K562 (cell line): ENCODE measurements at regions not wholly inside any gene's neighbourhood (a gene's known extent, or its start where the extent isn't known, plus 50 kb on each side); places are given as distances from the start of the nearest gene placed in this dataset.

ENCODE experiments used
- ATAC-seq: fragments of 200-7000 bp; cut with Tn5 transposase; 3 replicates; pipeline ENCODE4 v1.9.1; 2020; ENCODE audit warnings: moderate library complexity
- BruUV-seq: library from RNA; stranded (reverse); fragments of 400-500 nt; replicated peaks from 2 replicates; lab custom pipeline; 2021; lab: Mats Ljungman, UMichigan
- CTCF ChIA-PET: fragments of 300-600 bp; formaldehyde crosslinking; extraction: SDS; loops from one replicate; lab custom pipeline; 2021; ENCODE audit warnings: low intra/inter-chr PET ratio; lab: Yijun Ruan, JAX
- POLR2A ChIA-PET: fragments of 300-600, 350-650 bp; sonication (Branson Sonifier 250); formaldehyde crosslinking; extraction: SDS; loops from one replicate; lab custom pipeline; 2021; ENCODE audit warnings: antibody characterized with exemption, inconsistent platforms; lab: Yijun Ruan, JAX
- DNase-seq, 4 experiments: peaks; one replicate each; pipeline versions ENCODE4 v3.0.0 to v3.0.0-alpha.2; 2011 to 2018; ENCODE audit warnings: low spot score in 3 of 4, mixed read lengths in 3 of 4; ENCODE audit errors: extremely low read depth in 1 of 4
- FAIRE-seq: peaks from 2 replicates; lab custom pipeline; 2011; peaks lifted over from hg19 to GRCh38; lab: Jason Lieb, UNC
- H2AFZ ChIP-seq: 2 replicates; pipeline ENCODE4 v1.6.0; 2011; ENCODE audit warnings: low read depth, low read length, control low read depth, inconsistent platforms
- H3K27ac ChIP-seq: fragments of 200-600 bp; 3 replicates; pipeline ENCODE4 v1.8.0; 2011; ENCODE audit warnings: low read depth, mild to moderate bottlenecking, control low read depth, inconsistent platforms, low read length, moderate library complexity, mixed read lengths; ENCODE audit errors: extremely low read depth
- H3K27me3 ChIP-seq, 2 experiments: fragments of 300-600 bp in 1 of 2; 2 replicates in 1 of 2; 3 replicates in 1 of 2; pipeline versions ENCODE4 v1.6.0 to v1.8.0; 2011; ENCODE audit warnings: inconsistent platforms in 2 of 2, low read length in 2 of 2, mild to moderate bottlenecking in 1 of 2, mixed read lengths in 1 of 2, moderate library complexity in 1 of 2; ENCODE audit not compliant: control insufficient read depth in 2 of 2, insufficient read depth in 2 of 2
- H3K36me3 ChIP-seq: fragments of 300-600 bp; 3 replicates; pipeline ENCODE4 v1.8.0; 2011; ENCODE audit warnings: mild to moderate bottlenecking, low read length, inconsistent platforms; ENCODE audit not compliant: control insufficient read depth, insufficient read depth
- H3K4me1 ChIP-seq, 2 experiments: fragments of 200-600 bp in 1 of 2; replicated peaks in 1 of 2; 2 replicates in 1 of 2; 3 replicates in 1 of 2; pipeline versions ENCODE4 v1.5.1 to v1.8.0; 2011; ENCODE audit warnings: inconsistent platforms in 2 of 2, low read length in 2 of 2, mild to moderate bottlenecking in 1 of 2, mixed read lengths in 1 of 2, moderate library complexity in 1 of 2; ENCODE audit not compliant: control insufficient read depth in 2 of 2, insufficient read depth in 2 of 2
- H3K4me2 ChIP-seq: 2 replicates; pipeline ENCODE4 v1.6.1; 2011; ENCODE audit warnings: low read length, control low read depth, inconsistent platforms, mixed read lengths; ENCODE audit not compliant: insufficient read depth
- H3K4me3 ChIP-seq: fragments of 200-600 bp; sonication (generic), shearing (Covaris generic); 2 replicates; pipeline ENCODE4 v1.5.1; 2016; ENCODE audit warnings: control low read depth, inconsistent platforms
- H3K79me2 ChIP-seq: fragments of 200-600 bp; 3 replicates; pipeline ENCODE4 v1.8.0; 2011; ENCODE audit warnings: low read length, inconsistent platforms; ENCODE audit not compliant: control insufficient read depth, insufficient read depth
- H3K9ac ChIP-seq, 2 experiments: 2 replicates each; pipeline versions ENCODE4 v1.6.0 to v1.6.1; 2011; ENCODE audit warnings: low read depth in 2 of 2, low read length in 2 of 2, control low read depth in 1 of 2, inconsistent platforms in 1 of 2, mild to moderate bottlenecking in 1 of 2, mixed read lengths in 1 of 2; ENCODE audit not compliant: insufficient read depth in 1 of 2
- H3K9me1 ChIP-seq: one replicate; pipeline ENCODE4 v1.6.0; 2011; ENCODE audit warnings: inconsistent platforms, mild to moderate bottlenecking, low read length, moderate library complexity; ENCODE audit not compliant: control insufficient read depth, insufficient read depth
- H3K9me3 ChIP-seq: replicated peaks from 2 replicates; pipeline ENCODE4 v1.5.1; 2011; ENCODE audit warnings: low read depth, low read length, inconsistent platforms; ENCODE audit not compliant: control insufficient read depth, insufficient read depth
- H4K20me1 ChIP-seq: replicated peaks from 2 replicates; pipeline ENCODE4 v1.6.1; 2011; ENCODE audit warnings: low read length, inconsistent platforms, mixed read lengths; ENCODE audit not compliant: control insufficient read depth, insufficient read depth
- KLF10 ChIP-seq: fragments of 250-450 bp; sonication (Bioruptor Pico); IDR thresholded peaks from 2 replicates; pipeline ENCODE4 v1.6.1; 2021; ENCODE audit warnings: matching md5 sums
- NFE2 ChIP-seq: IDR thresholded peaks from 2 replicates; pipeline ENCODE4 v1.6.1; 2014; ENCODE audit warnings: antibody characterized with exemption, low read depth
- SAFB ChIP-seq: fragments of 200-400 bp; formaldehyde crosslinking; IDR thresholded peaks from 2 replicates; pipeline ENCODE4 v1.6.1; 2017; ENCODE audit warnings: low read depth, low read length, borderline replicate concordance
- TOE1 ChIP-seq, 2 experiments: fragments of 450-650 bp in 1 of 2; sonication (generic) in 1 of 2; formaldehyde crosslinking in 1 of 2; IDR thresholded peaks; 2 replicates each; pipeline versions ENCODE4 v1.7.1 to v1.8.0; 2016 to 2022; ENCODE audit warnings: borderline replicate concordance in 2 of 2, mild to moderate bottlenecking in 2 of 2, antibody characterized with exemption in 1 of 2, inconsistent platforms in 1 of 2, low read depth in 1 of 2, missing genetic modification reagents in 1 of 2, moderate library complexity in 1 of 2
- U2AF2 ChIP-seq: fragments of 200-400 bp; formaldehyde crosslinking; optimal IDR thresholded peaks from 2 replicates; pipeline ENCODE3; 2017; ENCODE audit warnings: low read depth, mild to moderate bottlenecking, low read length
- XRCC3 ChIP-seq: fragments of 450-650 bp; IDR thresholded peaks from 2 replicates; pipeline ENCODE4 v1.6.1; 2017; ENCODE audit warnings: mild to moderate bottlenecking, moderate library complexity
- ZBTB1 ChIP-seq: sonication (generic); formaldehyde crosslinking; IDR thresholded peaks from 2 replicates; pipeline ENCODE4 v1.8.1; 2023; ENCODE audit warnings: missing genetic modification reagents, low read depth, mild to moderate bottlenecking, borderline replicate concordance
- ZNF311 ChIP-seq: fragments of 250-450 bp; sonication (Bioruptor Pico); IDR thresholded peaks from 2 replicates; pipeline ENCODE4 v1.4.0; 2020; ENCODE audit warnings: mild to moderate bottlenecking, moderate library complexity
- WGBS: fragments of 100-300 bp; shearing (Covaris generic); methylation state at CpG from one replicate; pipeline ENCODE4 v1.1.6; 2016; ENCODE audit warnings: low coverage, mixed read lengths; ENCODE audit not compliant: insufficient coverage; ENCODE audit errors: missing lambda C conversion rate; 5-methylcytosine and 5-hydroxymethylcytosine counted together
- in situ Hi-C: fragments of 300-500 bp; cut with MboI; formaldehyde crosslinking; loops from 4 replicates; pipeline ENCODE4 v1.15.0; 2018; ENCODE audit warnings: inconsistent platforms, mixed read lengths
- intact Hi-C: fragments of 100-400 bp; cut with micrococcal nuclease; formaldehyde crosslinking; loops from 2 replicates; pipeline ENCODE4 v1.14.2; 2022
- TF ChIP-seq, protein P1 (sequence below): sonication (generic); formaldehyde crosslinking; IDR thresholded peaks from 2 replicates; pipeline ENCODE4 v1.8.1; 2023; ENCODE audit warnings: mild to moderate bottlenecking, missing genetic modification reagents
- TF ChIP-seq, protein P2 (sequence below), 2 experiments: fragments of 450-650 bp; formaldehyde crosslinking in 1 of 2; IDR thresholded peaks; 2 replicates each; pipeline versions ENCODE4 v1.4.0 to v1.6.1; 2014 to 2020; ENCODE audit warnings: mild to moderate bottlenecking in 2 of 2, borderline replicate concordance in 1 of 2, low read depth in 1 of 2

DNA sequence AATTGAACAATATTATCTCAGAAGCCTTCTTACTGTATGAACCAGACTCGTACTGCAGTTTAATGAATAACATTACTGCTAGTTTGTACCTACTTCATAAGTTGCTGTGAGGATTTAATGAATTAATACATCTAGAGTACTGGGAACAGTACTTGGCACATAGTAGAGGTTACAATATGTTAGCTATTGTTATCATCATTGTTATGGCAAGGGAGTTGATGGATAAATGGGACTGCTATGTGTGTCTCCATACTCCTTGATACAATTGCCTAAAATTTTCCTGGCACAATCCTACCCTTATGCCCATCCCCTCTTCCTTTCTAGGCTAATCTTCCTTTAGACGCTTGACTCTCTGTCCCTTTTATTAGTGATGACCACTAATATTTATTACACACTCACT lies 473.6 kb downstream of the MCTP2 start:
- H3K4me2 ChIP-seq, result no peak overlapping the region
- H2AFZ ChIP-seq, result no peak overlapping the region
- no peak overlapping the region for H3K4me3 ChIP-seq
- no peaks in the 10 kb centered on the region for H3K9me3 ChIP-seq
- 5% methylated on average over 2 of the region's 2 CpGs for WGBS
- H3K4me1 ChIP-seq, result no peaks in the 10 kb centered on the region
- H3K36me3 ChIP-seq, result no peaks in the 10 kb centered on the region
- no peak overlapping the region for H3K9ac ChIP-seq
- no peaks in the 10 kb centered on the region for H4K20me1 ChIP-seq
- ChIA-PET CTCF (no interaction called here), POLR2A (no interaction called here)
- no peaks in the 10 kb centered on the region for H3K79me2 ChIP-seq
- peaks cover 5% of the 10 kb centered on the region in 2 experiments; a peak in 2 of 5 replicates for H3K27me3 ChIP-seq
- DNase-seq (no peak), ATAC-seq (no peak), FAIRE-seq (no peak)
- intact Hi-C loops, result no loop called here
- in situ Hi-C loops, result no loop called here
- BruUV-seq, result no TSS peak
- H3K9me1 ChIP-seq, result no peaks in the 10 kb centered on the region
- H3K27ac ChIP-seq, result no peak overlapping the region
- TF ChIP-seq, protein P1, sequence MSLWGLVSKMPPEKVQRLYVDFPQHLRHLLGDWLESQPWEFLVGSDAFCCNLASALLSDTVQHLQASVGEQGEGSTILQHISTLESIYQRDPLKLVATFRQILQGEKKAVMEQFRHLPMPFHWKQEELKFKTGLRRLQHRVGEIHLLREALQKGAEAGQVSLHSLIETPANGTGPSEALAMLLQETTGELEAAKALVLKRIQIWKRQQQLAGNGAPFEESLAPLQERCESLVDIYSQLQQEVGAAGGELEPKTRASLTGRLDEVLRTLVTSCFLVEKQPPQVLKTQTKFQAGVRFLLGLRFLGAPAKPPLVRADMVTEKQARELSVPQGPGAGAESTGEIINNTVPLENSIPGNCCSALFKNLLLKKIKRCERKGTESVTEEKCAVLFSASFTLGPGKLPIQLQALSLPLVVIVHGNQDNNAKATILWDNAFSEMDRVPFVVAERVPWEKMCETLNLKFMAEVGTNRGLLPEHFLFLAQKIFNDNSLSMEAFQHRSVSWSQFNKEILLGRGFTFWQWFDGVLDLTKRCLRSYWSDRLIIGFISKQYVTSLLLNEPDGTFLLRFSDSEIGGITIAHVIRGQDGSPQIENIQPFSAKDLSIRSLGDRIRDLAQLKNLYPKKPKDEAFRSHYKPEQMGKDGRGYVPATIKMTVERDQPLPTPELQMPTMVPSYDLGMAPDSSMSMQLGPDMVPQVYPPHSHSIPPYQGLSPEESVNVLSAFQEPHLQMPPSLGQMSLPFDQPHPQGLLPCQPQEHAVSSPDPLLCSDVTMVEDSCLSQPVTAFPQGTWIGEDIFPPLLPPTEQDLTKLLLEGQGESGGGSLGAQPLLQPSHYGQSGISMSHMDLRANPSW, result no peak
- no peak for TF ChIP-seq SAFB
- TF ChIP-seq, protein P2, sequence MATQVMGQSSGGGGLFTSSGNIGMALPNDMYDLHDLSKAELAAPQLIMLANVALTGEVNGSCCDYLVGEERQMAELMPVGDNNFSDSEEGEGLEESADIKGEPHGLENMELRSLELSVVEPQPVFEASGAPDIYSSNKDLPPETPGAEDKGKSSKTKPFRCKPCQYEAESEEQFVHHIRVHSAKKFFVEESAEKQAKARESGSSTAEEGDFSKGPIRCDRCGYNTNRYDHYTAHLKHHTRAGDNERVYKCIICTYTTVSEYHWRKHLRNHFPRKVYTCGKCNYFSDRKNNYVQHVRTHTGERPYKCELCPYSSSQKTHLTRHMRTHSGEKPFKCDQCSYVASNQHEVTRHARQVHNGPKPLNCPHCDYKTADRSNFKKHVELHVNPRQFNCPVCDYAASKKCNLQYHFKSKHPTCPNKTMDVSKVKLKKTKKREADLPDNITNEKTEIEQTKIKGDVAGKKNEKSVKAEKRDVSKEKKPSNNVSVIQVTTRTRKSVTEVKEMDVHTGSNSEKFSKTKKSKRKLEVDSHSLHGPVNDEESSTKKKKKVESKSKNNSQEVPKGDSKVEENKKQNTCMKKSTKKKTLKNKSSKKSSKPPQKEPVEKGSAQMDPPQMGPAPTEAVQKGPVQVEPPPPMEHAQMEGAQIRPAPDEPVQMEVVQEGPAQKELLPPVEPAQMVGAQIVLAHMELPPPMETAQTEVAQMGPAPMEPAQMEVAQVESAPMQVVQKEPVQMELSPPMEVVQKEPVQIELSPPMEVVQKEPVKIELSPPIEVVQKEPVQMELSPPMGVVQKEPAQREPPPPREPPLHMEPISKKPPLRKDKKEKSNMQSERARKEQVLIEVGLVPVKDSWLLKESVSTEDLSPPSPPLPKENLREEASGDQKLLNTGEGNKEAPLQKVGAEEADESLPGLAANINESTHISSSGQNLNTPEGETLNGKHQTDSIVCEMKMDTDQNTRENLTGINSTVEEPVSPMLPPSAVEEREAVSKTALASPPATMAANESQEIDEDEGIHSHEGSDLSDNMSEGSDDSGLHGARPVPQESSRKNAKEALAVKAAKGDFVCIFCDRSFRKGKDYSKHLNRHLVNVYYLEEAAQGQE (IDR thresholded peaks at IDR 0.05; ENCODE audit: borderline replicate concordance), result no peak
- TF ChIP-seq, protein P2 (CRISPR knock-in tag; IDR thresholded peaks at IDR 0.05; ENCODE audit: low read depth), result no peak
- TF ChIP-seq XRCC3, result no peak
- no peak for TF ChIP-seq NFE2
- no peak for TF ChIP-seq ZNF311
- no peak for TF ChIP-seq KLF10 (CRISPR knock-in tag)
- no peak for TF ChIP-seq ZBTB1 (CRISPR knock-in tag)
- no peak for TF ChIP-seq U2AF2
- TF ChIP-seq TOE1 (IDR thresholded peaks at IDR 0.05; ENCODE audit: borderline replicate concordance), result no peak
- no peak for TF ChIP-seq TOE1 (CRISPR knock-in tag; IDR thresholded peaks at IDR 0.05; ENCODE audit: borderline replicate concordance, low read depth)
